ENCODE measurements at regions not wholly inside any gene's neighbourhood (a gene's known extent, or its start where the extent isn't known, plus 50 kb on each side); places are given as distances from the start of the nearest gene placed in this dataset.

DNA sequence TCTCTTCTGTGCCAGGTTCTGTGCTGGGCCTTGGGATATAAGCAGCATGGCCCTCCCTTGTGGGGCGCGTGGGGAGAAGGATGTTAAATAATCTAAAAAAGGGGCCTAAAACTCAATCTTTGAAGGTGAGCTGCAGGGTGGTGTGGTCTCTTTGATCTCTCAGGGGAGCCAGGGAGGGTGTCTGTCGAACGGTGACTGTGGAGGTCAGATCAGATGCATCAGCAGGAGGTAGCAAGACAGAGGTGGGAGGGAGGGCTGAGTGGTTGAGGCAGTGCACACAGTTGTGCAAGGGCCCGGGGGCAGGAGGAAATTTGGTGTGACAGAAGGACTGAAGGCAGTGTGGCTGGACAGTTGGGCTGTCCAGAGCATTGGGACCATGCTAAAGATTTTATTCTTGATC is 287.3 kb downstream of the BMP7 start:
- Histone ChIP-seq H3K4me1 (ENCODE audit: control insufficient read depth, insufficient read depth, low read length) (no peaks in the 10 kb centered on the region), H3K4me3 (ENCODE audit: low read length in 2 of 2) (no peak overlapping the region), H3K36me3 (ENCODE audit: control insufficient read depth in 2 of 2, insufficient read depth in 2 of 2, low read length in 2 of 2) (no peaks in the 10 kb centered on the region), H3K27ac (ENCODE audit: low read length) (no peak overlapping the region), H3K9me3 (ENCODE audit: control insufficient read depth in 2 of 2, low read length in 2 of 2) (peaks cover 0 to 4% of the 10 kb centered on the region in 2 donors), H3K27me3 (ENCODE audit: control insufficient read depth in 1 of 2, insufficient read depth in 2 of 2, low read length in 2 of 2) (peaks cover 10% of the 10 kb centered on the region in 2 donors), H3K9ac (ENCODE audit: low read length in 2 of 2) (no peak overlapping the region)

DNA sequence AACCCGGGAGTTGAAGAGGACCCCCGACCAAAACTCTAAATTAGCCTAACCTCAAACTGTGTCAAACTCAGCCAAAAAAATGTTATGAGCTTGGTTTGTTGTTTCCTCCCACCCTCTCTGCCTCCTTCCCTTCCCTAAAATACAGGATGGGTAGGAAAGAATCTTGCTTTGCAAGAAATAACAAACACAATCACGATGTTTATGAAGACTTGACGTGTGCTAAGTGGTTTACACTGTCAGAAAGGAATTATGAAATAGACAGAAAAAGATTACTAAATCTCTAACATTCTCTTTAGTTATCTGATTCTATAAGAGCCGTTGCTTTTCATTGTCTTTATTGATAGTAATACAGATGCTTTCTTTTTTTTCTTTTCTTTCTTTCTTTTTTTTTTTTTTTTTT is 285.1 kb downstream of the BMP7 start:
- Histone ChIP-seq H3K4me1 (ENCODE audit: control insufficient read depth, insufficient read depth, low read length) (no peaks in the 10 kb centered on the region), H3K9ac (ENCODE audit: low read length in 2 of 2) (no peak overlapping the region), H3K27me3 (ENCODE audit: control insufficient read depth in 1 of 2, insufficient read depth in 2 of 2, low read length in 2 of 2) (peaks cover 5 to 10% of the 10 kb centered on the region in 2 donors), H3K4me3 (ENCODE audit: low read length in 2 of 2) (no peak overlapping the region), H3K9me3 (ENCODE audit: control insufficient read depth in 2 of 2, low read length in 2 of 2) (peaks cover 7 to 12% of the 10 kb centered on the region in 2 donors), H3K27ac (ENCODE audit: low read length) (no peak overlapping the region), H3K36me3 (ENCODE audit: control insufficient read depth in 2 of 2, insufficient read depth in 2 of 2, low read length in 2 of 2) (no peaks in the 10 kb centered on the region)

DNA sequence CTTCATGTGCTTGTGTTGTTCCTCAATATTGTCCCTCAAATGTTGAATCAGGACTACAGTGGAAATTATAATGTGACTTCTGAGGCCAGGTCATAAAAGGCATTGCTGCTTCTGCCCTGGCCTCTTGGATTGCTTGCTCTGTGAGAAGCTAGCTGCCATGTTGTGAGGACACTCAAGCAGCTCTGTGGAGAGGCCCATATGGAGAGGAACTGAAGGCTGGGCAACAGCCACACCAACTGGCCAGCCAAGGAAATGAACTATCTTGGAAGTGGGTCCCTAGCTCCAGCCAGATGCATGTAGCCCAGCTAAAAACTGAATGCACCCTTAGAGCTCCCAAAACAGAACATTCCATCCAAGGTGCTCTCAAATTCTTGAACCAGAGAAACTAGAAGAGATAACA is 282.6 kb downstream of the BMP7 start:
- H3K9me3 ChIP-seq (ENCODE audit: control insufficient read depth in 2 of 2, low read length in 2 of 2), result peaks cover 12 to 13% of the 10 kb centered on the region in 2 donors
- H3K27me3 ChIP-seq (ENCODE audit: control insufficient read depth in 1 of 2, insufficient read depth in 2 of 2, low read length in 2 of 2), result peaks cover 2% of the 10 kb centered on the region in 2 donors
- H3K27ac ChIP-seq (ENCODE audit: low read length), result no peak overlapping the region
- no peaks in the 10 kb centered on the region for H3K36me3 ChIP-seq (ENCODE audit: control insufficient read depth in 2 of 2, insufficient read depth in 2 of 2, low read length in 2 of 2)
- H3K9ac ChIP-seq (ENCODE audit: low read length in 2 of 2), result no peak overlapping the region
- H3K4me1 ChIP-seq (ENCODE audit: control insufficient read depth, insufficient read depth, low read length), result no peaks in the 10 kb centered on the region
- no peak overlapping the region for H3K4me3 ChIP-seq (ENCODE audit: low read length in 2 of 2)

DNA sequence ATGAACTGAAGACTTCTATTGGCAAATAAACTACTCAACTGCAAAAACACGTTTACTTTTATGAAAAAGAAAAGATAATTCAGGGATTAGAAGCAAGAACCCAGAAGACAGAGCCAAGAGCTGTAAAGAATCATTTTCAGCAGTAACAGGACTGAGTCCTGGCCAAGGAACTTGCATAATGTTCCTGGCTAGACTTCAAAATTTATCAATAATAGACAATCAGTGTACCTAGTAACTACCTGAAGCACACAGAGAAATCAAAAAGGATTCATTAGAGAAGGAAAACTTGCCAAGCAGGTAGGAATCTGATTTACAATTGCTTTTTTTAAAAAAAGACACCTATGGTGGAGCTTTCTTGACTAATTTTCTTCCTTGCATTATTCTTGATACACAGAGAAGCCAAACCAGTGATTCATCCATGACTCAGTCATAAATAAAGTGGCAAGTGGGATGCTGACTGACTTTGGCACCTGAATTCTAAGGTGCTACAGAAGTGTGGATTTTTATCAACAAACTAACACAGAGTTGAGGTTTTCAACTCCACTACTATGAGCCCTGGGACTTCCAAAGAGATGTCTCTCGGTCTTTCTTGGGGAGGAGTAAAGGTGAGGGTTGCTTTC is 281.3 kb downstream of the BMP7 start:
- Histone ChIP-seq H3K27ac (ENCODE audit: low read length) (no peak overlapping the region), H3K9ac (ENCODE audit: low read length in 2 of 2) (no peak overlapping the region), H3K4me3 (ENCODE audit: low read length in 2 of 2) (no peak overlapping the region), H3K36me3 (ENCODE audit: control insufficient read depth in 2 of 2, insufficient read depth in 2 of 2, low read length in 2 of 2) (no peaks in the 10 kb centered on the region), H3K4me1 (ENCODE audit: control insufficient read depth, insufficient read depth, low read length) (no peaks in the 10 kb centered on the region), H3K27me3 (ENCODE audit: control insufficient read depth in 1 of 2, insufficient read depth in 2 of 2, low read length in 2 of 2) (peaks cover 2% of the 10 kb centered on the region in 2 donors), H3K9me3 (ENCODE audit: control insufficient read depth in 2 of 2, low read length in 2 of 2) (peaks cover 12 to 13% of the 10 kb centered on the region in 2 donors)

DNA sequence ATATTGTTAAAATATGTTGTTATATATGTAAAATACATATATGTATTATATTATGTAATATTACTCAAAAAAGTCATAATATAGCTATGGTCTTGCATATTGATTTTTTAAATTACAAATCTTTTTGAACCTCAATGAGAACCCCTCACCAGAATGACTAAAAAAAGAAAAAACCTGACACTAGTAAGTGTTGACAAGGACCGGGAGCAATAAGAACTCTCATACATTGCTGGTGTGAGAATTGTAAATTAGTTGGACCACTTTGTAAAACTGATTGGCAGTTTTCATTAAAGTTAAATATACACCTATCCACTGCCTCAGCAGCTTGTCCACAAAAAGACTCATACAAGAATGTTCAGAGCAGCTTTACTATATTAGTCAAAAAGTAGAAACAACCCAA is 280.0 kb downstream of the BMP7 start:
- H3K4me3 ChIP-seq (ENCODE audit: low read length in 2 of 2), result no peak overlapping the region
- no peaks in the 10 kb centered on the region for H3K36me3 ChIP-seq (ENCODE audit: control insufficient read depth in 2 of 2, insufficient read depth in 2 of 2, low read length in 2 of 2)
- H3K4me1 ChIP-seq (ENCODE audit: control insufficient read depth, insufficient read depth, low read length), result no peaks in the 10 kb centered on the region
- no peak overlapping the region for H3K9ac ChIP-seq (ENCODE audit: low read length in 2 of 2)
- H3K9me3 ChIP-seq (ENCODE audit: control insufficient read depth in 2 of 2, low read length in 2 of 2), result peaks cover 12 to 13% of the 10 kb centered on the region in 2 donors
- peaks cover 2 to 5% of the 10 kb centered on the region in 2 donors for H3K27me3 ChIP-seq (ENCODE audit: control insufficient read depth in 1 of 2, insufficient read depth in 2 of 2, low read length in 2 of 2)
- no peak overlapping the region for H3K27ac ChIP-seq (ENCODE audit: low read length)

DNA sequence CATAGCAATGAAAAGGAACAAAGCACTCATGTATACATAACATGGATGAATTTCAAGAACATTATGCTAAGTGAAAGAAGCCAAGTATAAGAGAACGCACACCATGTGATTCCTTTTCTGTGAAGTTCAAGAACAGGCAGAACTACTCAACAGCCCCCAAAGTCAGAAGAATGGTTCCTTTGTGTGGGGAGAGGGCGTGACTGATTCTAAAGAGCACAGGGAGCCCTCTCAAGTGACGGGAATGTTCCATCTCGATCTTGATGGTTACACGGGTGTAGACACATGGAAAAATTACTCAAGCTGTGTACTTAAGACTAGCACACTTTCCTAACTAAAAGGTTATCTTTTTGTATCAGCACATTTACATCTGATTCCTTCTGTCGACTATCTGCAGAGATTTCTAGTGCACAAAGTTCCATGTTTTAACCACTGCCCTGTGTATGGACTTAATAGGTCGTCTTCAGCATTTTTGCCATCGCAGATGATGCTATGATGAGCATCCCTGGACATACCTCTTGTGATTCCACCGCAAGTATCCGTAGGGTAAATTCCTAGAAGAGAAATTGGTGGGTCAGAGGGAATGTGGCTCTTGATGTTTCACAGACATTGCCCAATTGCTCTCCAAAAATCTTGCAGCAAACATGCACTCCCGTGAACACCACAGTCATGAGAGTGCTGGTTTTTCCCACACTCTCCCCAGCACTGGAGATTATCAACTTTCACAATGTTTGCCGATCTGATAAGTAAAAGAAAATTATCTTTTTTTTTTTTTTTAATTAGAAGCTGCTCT is 279.3 kb downstream of the BMP7 start:
- H3K4me1 ChIP-seq (ENCODE audit: control insufficient read depth, insufficient read depth, low read length), result no peaks in the 10 kb centered on the region
- H3K27me3 ChIP-seq (ENCODE audit: control insufficient read depth in 1 of 2, insufficient read depth in 2 of 2, low read length in 2 of 2), result peaks cover 2 to 5% of the 10 kb centered on the region in 2 donors
- no peaks in the 10 kb centered on the region for H3K36me3 ChIP-seq (ENCODE audit: control insufficient read depth in 2 of 2, insufficient read depth in 2 of 2, low read length in 2 of 2)
- peaks cover 12 to 13% of the 10 kb centered on the region in 2 donors for H3K9me3 ChIP-seq (ENCODE audit: control insufficient read depth in 2 of 2, low read length in 2 of 2)
- H3K27ac ChIP-seq (ENCODE audit: low read length), result no peak overlapping the region
- no peak overlapping the region for H3K4me3 ChIP-seq (ENCODE audit: low read length in 2 of 2)
- H3K9ac ChIP-seq (ENCODE audit: low read length in 2 of 2), result no peak overlapping the region

DNA sequence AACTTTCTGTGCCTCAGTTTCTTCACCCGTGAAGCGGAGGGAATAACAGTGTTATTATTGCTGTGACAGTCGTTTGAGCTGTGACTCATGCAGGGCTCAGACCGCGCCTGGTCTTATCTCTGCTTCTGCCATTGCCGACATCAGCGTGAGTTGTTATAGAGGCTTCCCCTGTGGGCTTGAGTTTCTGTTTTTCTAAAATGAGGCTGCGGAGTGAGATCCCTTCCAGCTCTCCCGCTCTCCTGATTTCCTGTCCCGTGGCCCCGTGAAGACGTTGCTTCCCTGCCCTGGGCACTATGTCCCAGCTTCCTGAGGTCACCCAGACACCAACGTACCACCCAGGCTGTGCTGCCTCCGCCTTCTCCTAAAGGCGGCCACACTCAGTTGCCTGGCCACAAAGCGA is 278.5 kb downstream of the BMP7 start:
- no peaks in the 10 kb centered on the region for H3K4me1 ChIP-seq (ENCODE audit: control insufficient read depth, insufficient read depth, low read length)
- peaks cover 12 to 13% of the 10 kb centered on the region in 2 donors for H3K9me3 ChIP-seq (ENCODE audit: control insufficient read depth in 2 of 2, low read length in 2 of 2)
- peaks cover 2 to 5% of the 10 kb centered on the region in 2 donors for H3K27me3 ChIP-seq (ENCODE audit: control insufficient read depth in 1 of 2, insufficient read depth in 2 of 2, low read length in 2 of 2)
- H3K36me3 ChIP-seq (ENCODE audit: control insufficient read depth in 2 of 2, insufficient read depth in 2 of 2, low read length in 2 of 2), result no peaks in the 10 kb centered on the region
- H3K27ac ChIP-seq (ENCODE audit: low read length), result no peak overlapping the region
- no peak overlapping the region for H3K4me3 ChIP-seq (ENCODE audit: low read length in 2 of 2)
- no peak overlapping the region for H3K9ac ChIP-seq (ENCODE audit: low read length in 2 of 2)

DNA sequence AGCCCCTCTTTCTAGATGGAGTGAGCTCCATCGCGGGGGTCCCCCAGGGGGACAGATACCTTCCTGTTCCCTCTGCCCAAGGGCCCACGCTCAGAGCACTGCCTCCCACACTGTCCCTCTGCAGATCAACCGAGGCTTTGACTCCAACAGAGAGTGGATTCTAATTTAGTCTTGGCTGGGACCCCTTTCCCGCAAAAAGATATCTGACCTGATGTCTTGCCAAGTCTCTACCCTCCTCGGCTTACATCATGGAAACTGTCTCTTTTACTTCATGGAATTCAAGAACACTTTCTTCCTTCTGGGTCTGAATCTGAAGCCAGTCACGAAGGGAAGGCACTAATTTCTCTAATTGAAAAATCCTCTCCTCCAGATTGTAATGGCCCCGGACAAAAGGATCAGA is 278.0 kb downstream of the BMP7 start:
- Histone ChIP-seq H3K4me3 (ENCODE audit: low read length in 2 of 2) (no peak overlapping the region), H3K4me1 (ENCODE audit: control insufficient read depth, insufficient read depth, low read length) (no peaks in the 10 kb centered on the region), H3K27ac (ENCODE audit: low read length) (no peak overlapping the region), H3K36me3 (ENCODE audit: control insufficient read depth in 2 of 2, insufficient read depth in 2 of 2, low read length in 2 of 2) (no peaks in the 10 kb centered on the region), H3K9ac (ENCODE audit: low read length in 2 of 2) (no peak overlapping the region), H3K27me3 (ENCODE audit: control insufficient read depth in 1 of 2, insufficient read depth in 2 of 2, low read length in 2 of 2) (peaks cover 2 to 5% of the 10 kb centered on the region in 2 donors), H3K9me3 (ENCODE audit: control insufficient read depth in 2 of 2, low read length in 2 of 2) (peaks cover 12 to 13% of the 10 kb centered on the region in 2 donors)

DNA sequence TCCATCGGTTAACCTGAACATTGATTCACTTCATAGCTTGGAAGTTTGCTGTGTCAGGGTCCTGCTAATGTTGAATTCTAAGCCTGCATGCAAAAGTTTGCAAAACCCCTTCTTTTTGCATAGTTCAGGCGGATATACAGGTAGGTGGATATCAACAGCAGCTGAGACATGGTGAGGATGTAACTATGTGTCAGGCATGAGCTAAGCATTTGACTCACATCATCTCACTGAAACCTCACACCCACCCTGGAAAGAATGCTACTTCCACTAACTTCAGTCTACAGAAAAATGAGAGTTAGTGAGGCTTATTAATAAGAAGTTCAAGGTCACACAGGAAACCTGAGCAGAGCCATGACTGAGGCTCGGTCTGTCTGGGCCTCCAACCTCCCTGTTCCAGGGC is 276.9 kb downstream of the BMP7 start:
- H3K27ac ChIP-seq (ENCODE audit: low read length), result no peak overlapping the region
- H3K4me1 ChIP-seq (ENCODE audit: control insufficient read depth, insufficient read depth, low read length), result no peaks in the 10 kb centered on the region
- H3K4me3 ChIP-seq (ENCODE audit: low read length in 2 of 2), result no peak overlapping the region
- H3K27me3 ChIP-seq (ENCODE audit: control insufficient read depth in 1 of 2, insufficient read depth in 2 of 2, low read length in 2 of 2), result peaks cover 2 to 5% of the 10 kb centered on the region in 2 donors
- no peak overlapping the region for H3K9ac ChIP-seq (ENCODE audit: low read length in 2 of 2)
- H3K9me3 ChIP-seq (ENCODE audit: control insufficient read depth in 2 of 2, low read length in 2 of 2), result peaks cover 8 to 13% of the 10 kb centered on the region in 2 donors
- no peaks in the 10 kb centered on the region for H3K36me3 ChIP-seq (ENCODE audit: control insufficient read depth in 2 of 2, insufficient read depth in 2 of 2, low read length in 2 of 2)

DNA sequence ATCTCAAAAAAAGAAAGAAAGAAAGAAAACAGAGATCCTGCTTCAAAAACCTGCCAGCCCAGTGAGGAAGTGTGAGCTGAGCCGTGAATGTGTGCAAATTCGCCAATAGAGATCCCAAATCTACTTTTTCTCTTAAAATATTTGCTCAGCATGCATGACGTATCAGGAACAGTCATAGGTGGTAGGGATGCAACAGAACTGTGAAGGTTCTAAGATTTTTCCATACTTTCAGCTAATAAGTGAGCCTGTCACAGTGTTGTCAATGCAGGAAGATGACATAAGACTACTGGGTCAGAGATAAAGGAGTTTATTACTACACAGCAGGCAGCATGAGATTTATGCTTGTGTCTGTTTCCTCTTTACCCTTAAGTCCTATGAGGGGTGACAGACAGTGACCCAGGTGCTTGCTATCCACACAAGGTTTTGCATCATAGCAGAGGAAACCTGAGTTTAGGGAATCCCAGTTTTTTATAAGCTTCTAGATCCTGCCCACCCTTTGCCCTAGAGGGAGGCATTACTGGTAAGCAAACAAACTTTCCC is 273.4 kb downstream of the BMP7 start:
- Histone ChIP-seq H3K9ac (ENCODE audit: low read length in 2 of 2) (no peak overlapping the region), H3K4me1 (ENCODE audit: control insufficient read depth, insufficient read depth, low read length) (no peaks in the 10 kb centered on the region), H3K9me3 (ENCODE audit: control insufficient read depth in 2 of 2, low read length in 2 of 2) (peaks cover 0 to 2% of the 10 kb centered on the region in 2 donors), H3K27me3 (ENCODE audit: control insufficient read depth in 1 of 2, insufficient read depth in 2 of 2, low read length in 2 of 2) (peaks cover 2 to 4% of the 10 kb centered on the region in 2 donors), H3K4me3 (ENCODE audit: low read length in 2 of 2) (no peak overlapping the region), H3K36me3 (ENCODE audit: control insufficient read depth in 2 of 2, insufficient read depth in 2 of 2, low read length in 2 of 2) (no peaks in the 10 kb centered on the region), H3K27ac (ENCODE audit: low read length) (no peak overlapping the region)

DNA sequence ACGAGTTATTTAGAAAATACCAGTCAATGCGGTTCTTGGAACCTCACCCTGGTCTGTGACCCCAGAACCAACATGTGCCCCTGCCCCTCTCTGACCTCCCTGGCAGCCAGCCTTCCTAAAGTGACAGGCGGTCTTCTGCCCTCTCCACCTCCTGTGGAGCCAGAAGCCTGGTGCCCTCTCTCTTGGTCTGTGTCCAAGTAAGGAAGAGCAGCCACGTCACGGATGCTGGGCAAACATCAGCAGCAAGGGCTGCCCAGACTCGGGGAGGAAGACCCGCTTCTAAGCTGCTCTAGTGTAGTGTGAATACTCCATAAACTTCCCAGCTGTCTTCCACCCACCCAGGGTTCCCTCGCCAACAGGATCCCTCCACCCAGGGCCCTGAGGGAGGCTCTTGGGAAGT is 272.4 kb downstream of the BMP7 start:
- Histone ChIP-seq H3K4me1 (ENCODE audit: control insufficient read depth, insufficient read depth, low read length) (no peaks in the 10 kb centered on the region), H3K9ac (ENCODE audit: low read length in 2 of 2) (no peak overlapping the region), H3K9me3 (ENCODE audit: control insufficient read depth in 2 of 2, low read length in 2 of 2) (peaks cover 5 to 11% of the 10 kb centered on the region in 2 donors), H3K36me3 (ENCODE audit: control insufficient read depth in 2 of 2, insufficient read depth in 2 of 2, low read length in 2 of 2) (no peaks in the 10 kb centered on the region), H3K27me3 (ENCODE audit: control insufficient read depth in 1 of 2, insufficient read depth in 2 of 2, low read length in 2 of 2) (peaks cover 0 to 4% of the 10 kb centered on the region in 2 donors), H3K27ac (ENCODE audit: low read length) (no peak overlapping the region), H3K4me3 (ENCODE audit: low read length in 2 of 2) (no peak overlapping the region)
